Caco-2 (cell line): ENCODE measurements at regions not wholly inside any gene's neighbourhood (a gene's known extent, or its start where the extent isn't known, plus 50 kb on each side); places are given as distances from the start of the nearest gene placed in this dataset.

Source experiments
- BruUV-seq: library from RNA; stranded (reverse); fragments of 400-500 nt; replicated peaks from 2 replicates; lab custom pipeline; 2021; lab: Mats Ljungman, UMichigan
- CTCF ChIA-PET: fragments of 300-600 bp; sonication (Branson Sonifier 250); formaldehyde crosslinking; loops from one replicate; lab custom pipeline; 2022; ENCODE audit warnings: antibody characterized with exemption; lab: Charles Lee
- POLR2A ChIA-PET: fragments of 300-600 bp; sonication (Branson Sonifier 250); formaldehyde crosslinking; loops from one replicate; lab custom pipeline; 2022; ENCODE audit warnings: antibody characterized with exemption; lab: Charles Lee
- DNase-seq, 2 experiments: peaks; one replicate each; pipeline versions ENCODE4 v3.0.0 to v3.0.0-alpha.2; 2020 to 2022
- H3K27me3 ChIP-seq: replicated peaks from 2 replicates; pipeline ENCODE4 v1.6.0; 2011; ENCODE audit warnings: low read length; ENCODE audit not compliant: control insufficient read depth, insufficient read depth
- H3K36me3 ChIP-seq: 2 replicates; pipeline ENCODE4 v1.5.1; 2011; ENCODE audit warnings: low read length; ENCODE audit not compliant: control insufficient read depth, insufficient read depth
- H3K4me1 ChIP-seq: fragments of 250-450 bp; sonication (Bioruptor Pico); 2 replicates; pipeline ENCODE4 v1.5.1; 2020; ENCODE audit warnings: mild to moderate bottlenecking
- H3K4me3 ChIP-seq: 2 replicates; pipeline ENCODE4 v1.5.1; 2011; ENCODE audit warnings: low read depth, mild to moderate bottlenecking, control low read depth, low read length
- H3K9me3 ChIP-seq: fragments of 250-450 bp; sonication (Bioruptor Pico); 2 replicates; pipeline ENCODE4 v1.5.1; 2020; ENCODE audit warnings: mild to moderate bottlenecking, moderate library complexity
- H3K27ac Mint-ChIP-seq: one replicate; pipeline ENCODE4 v1.8.0; 2022; ENCODE audit warnings: mixed read lengths; ENCODE audit not compliant: unreplicated experiment
- H3K27me3 Mint-ChIP-seq: one replicate; pipeline ENCODE4 v1.8.0; 2022; ENCODE audit warnings: mixed read lengths; ENCODE audit not compliant: insufficient read depth, unreplicated experiment
- H3K36me3 Mint-ChIP-seq: one replicate; pipeline ENCODE4 v1.8.0; 2022; ENCODE audit warnings: mild to moderate bottlenecking, mixed read lengths; ENCODE audit not compliant: insufficient read depth, unreplicated experiment
- H3K4me1 Mint-ChIP-seq: one replicate; pipeline ENCODE4 v1.8.0; 2022; ENCODE audit warnings: low read depth, mixed read lengths; ENCODE audit not compliant: unreplicated experiment
- H3K4me3 Mint-ChIP-seq: one replicate; pipeline ENCODE4 v1.8.0; 2022; ENCODE audit warnings: mild to moderate bottlenecking, moderate library complexity, mixed read lengths; ENCODE audit not compliant: unreplicated experiment
- H3K9me3 Mint-ChIP-seq: one replicate; pipeline ENCODE4 v1.8.0; 2022; ENCODE audit warnings: mixed read lengths; ENCODE audit not compliant: unreplicated experiment
- intact Hi-C: fragments of 100-400 bp; cut with micrococcal nuclease; formaldehyde crosslinking; loops from one replicate; pipeline ENCODE4 v1.10.0; 2022; ENCODE audit not compliant: unreplicated experiment
- TF ChIP-seq, protein P1 (sequence below), 2 experiments: fragments of 200-600 bp in 1 of 2; IDR thresholded peaks; 1 replicate in 1 of 2; 2 replicates in 1 of 2; pipeline versions ENCODE4 v1.5.1 to v1.8.0; 2011 to 2022; ENCODE audit warnings: antibody characterized with exemption in 1 of 2, control low read depth in 1 of 2, inconsistent platforms in 1 of 2, low read depth in 1 of 2, low read length in 1 of 2, mild to moderate bottlenecking in 1 of 2, moderate library complexity in 1 of 2; ENCODE audit not compliant: insufficient read depth in 1 of 2, severe bottlenecking in 1 of 2, unreplicated experiment in 1 of 2

DNA sequence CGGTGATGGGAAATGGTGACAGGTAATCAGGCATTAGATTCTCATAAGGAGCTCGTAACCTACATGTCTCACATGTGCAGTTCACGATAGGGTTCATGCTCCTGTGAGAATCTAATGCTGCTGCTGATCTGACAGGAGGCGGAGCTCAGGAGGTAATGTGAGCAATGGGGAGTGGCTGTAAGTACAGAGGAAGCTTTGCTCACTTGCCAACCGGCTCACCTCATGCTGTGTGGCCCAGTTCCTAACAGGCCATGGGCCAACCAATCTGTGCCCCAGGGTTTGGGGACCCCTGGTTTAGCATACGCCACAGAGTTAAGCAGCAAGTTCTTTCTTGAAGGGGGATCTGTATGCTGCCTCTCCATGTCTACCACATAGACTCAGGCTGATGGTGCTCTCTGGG is 133.1 kb downstream of the IQUB start:
- BruUV-seq, result no TSS peak
- H3K36me3 Mint-ChIP-seq, result no peaks in the 10 kb centered on the region
- no peak overlapping the region for H3K4me3 ChIP-seq
- ChIA-PET POLR2A (no interaction called here), CTCF (no interaction called here)
- TF ChIP-seq, protein P1, sequence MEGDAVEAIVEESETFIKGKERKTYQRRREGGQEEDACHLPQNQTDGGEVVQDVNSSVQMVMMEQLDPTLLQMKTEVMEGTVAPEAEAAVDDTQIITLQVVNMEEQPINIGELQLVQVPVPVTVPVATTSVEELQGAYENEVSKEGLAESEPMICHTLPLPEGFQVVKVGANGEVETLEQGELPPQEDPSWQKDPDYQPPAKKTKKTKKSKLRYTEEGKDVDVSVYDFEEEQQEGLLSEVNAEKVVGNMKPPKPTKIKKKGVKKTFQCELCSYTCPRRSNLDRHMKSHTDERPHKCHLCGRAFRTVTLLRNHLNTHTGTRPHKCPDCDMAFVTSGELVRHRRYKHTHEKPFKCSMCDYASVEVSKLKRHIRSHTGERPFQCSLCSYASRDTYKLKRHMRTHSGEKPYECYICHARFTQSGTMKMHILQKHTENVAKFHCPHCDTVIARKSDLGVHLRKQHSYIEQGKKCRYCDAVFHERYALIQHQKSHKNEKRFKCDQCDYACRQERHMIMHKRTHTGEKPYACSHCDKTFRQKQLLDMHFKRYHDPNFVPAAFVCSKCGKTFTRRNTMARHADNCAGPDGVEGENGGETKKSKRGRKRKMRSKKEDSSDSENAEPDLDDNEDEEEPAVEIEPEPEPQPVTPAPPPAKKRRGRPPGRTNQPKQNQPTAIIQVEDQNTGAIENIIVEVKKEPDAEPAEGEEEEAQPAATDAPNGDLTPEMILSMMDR (IDR thresholded peaks at IDR 0.05; ENCODE audit: insufficient read depth in 1 of 2, low read depth in 1 of 2, low read length in 1 of 2, severe bottlenecking in 1 of 2, unreplicated experiment in 1 of 2), result no peak
- no peaks in the 10 kb centered on the region for H3K9me3 ChIP-seq
- H3K9me3 Mint-ChIP-seq, result no peaks in the 10 kb centered on the region
- DNase-seq, result no peak
- H3K4me1 ChIP-seq, result no peaks in the 10 kb centered on the region
- H3K27me3 Mint-ChIP-seq, result peaks cover 2% of the 10 kb centered on the region
- no peaks in the 10 kb centered on the region for H3K27me3 ChIP-seq
- intact Hi-C loops, result no loop called here
- H3K36me3 ChIP-seq, result no peaks in the 10 kb centered on the region
- no peaks in the 10 kb centered on the region for H3K4me1 Mint-ChIP-seq
- H3K27ac Mint-ChIP-seq, result no peak overlapping the region
- H3K4me3 Mint-ChIP-seq, result no peak overlapping the region

DNA sequence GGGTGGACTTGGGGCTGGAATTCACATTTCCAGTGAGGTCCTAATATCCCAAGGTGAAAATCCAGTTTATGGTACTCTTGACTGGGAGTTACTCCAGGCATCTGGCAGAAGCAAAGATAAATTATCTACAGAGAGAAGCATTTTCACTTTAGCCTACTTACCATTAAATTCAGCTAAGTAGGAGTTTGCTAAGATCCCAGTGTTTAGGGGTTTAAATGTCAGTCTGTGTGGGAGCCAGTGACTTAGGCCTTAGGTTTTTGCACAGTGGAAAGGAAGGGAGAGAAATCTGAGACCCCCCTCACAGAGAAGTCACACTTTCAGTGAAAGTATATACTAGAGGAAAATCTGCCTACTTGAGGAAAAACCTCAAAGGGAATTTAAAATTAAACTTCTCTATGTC is 134.2 kb downstream of the IQUB start:
- intact Hi-C loops, result no loop called here

DNA sequence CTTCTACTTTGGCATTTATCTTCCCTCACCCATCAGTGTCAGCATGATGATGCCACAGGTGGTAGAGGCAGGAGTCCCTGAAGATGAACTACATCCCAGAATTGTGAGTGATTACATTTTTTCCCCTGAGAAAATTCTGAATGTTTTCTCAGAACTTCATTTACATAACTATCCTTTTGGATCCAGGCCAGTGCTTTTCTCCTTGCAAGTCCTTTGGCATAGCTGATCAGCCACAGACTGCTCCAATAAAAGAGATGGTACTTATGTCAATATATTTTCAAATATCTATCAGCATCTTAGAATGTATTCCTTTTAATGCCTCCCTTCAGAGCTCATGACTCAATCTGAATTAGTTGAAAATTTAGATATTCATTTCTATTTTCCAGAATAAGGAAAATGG is 135.5 kb downstream of the IQUB start:
- no peaks in the 10 kb centered on the region for H3K36me3 Mint-ChIP-seq
- TF ChIP-seq, protein P1 (IDR thresholded peaks at IDR 0.05; ENCODE audit: insufficient read depth in 1 of 2, low read depth in 1 of 2, low read length in 1 of 2, severe bottlenecking in 1 of 2, unreplicated experiment in 1 of 2), result no peak
- H3K4me3 Mint-ChIP-seq, result no peak overlapping the region
- H3K4me1 Mint-ChIP-seq, result no peaks in the 10 kb centered on the region
- intact Hi-C loops, result no loop called here
- Histone ChIP-seq H3K9me3 (no peaks in the 10 kb centered on the region), H3K27me3 (no peaks in the 10 kb centered on the region), H3K36me3 (no peaks in the 10 kb centered on the region), H3K4me3 (no peak overlapping the region), H3K4me1 (no peaks in the 10 kb centered on the region)
- H3K27ac Mint-ChIP-seq, result no peak overlapping the region
- no peaks in the 10 kb centered on the region for H3K9me3 Mint-ChIP-seq
- no TSS peak for BruUV-seq
- ChIA-PET CTCF (no interaction called here), POLR2A (no interaction called here)
- peaks cover 6% of the 10 kb centered on the region for H3K27me3 Mint-ChIP-seq
- DNase-seq, result no peak

More for the DNA sequence above, 134.2 kb downstream of the IQUB start:
- CTCF ChIA-PET, result no interaction called here
- Mint-ChIP-seq H3K4me1 (no peaks in the 10 kb centered on the region), H3K9me3 (no peaks in the 10 kb centered on the region), H3K27me3 (peaks cover 6% of the 10 kb centered on the region), H3K27ac (no peak overlapping the region), H3K4me3 (no peak overlapping the region), H3K36me3 (no peaks in the 10 kb centered on the region)
- H3K4me3 ChIP-seq, result no peak overlapping the region
- no peaks in the 10 kb centered on the region for H3K4me1 ChIP-seq
- no peak for DNase-seq
- no TSS peak for BruUV-seq
- TF ChIP-seq, protein P1 (IDR thresholded peaks at IDR 0.05; ENCODE audit: insufficient read depth in 1 of 2, low read depth in 1 of 2, low read length in 1 of 2, severe bottlenecking in 1 of 2, unreplicated experiment in 1 of 2), result no peak
- H3K36me3 ChIP-seq, result no peaks in the 10 kb centered on the region
- no peaks in the 10 kb centered on the region for H3K27me3 ChIP-seq
- H3K9me3 ChIP-seq, result no peaks in the 10 kb centered on the region
- POLR2A ChIA-PET, result no interaction called here
